ENCODE measurements at regions not wholly inside any gene's neighbourhood (a gene's known extent, or its start where the extent isn't known, plus 50 kb on each side); places are given as distances from the start of the nearest gene placed in this dataset.

DNA sequence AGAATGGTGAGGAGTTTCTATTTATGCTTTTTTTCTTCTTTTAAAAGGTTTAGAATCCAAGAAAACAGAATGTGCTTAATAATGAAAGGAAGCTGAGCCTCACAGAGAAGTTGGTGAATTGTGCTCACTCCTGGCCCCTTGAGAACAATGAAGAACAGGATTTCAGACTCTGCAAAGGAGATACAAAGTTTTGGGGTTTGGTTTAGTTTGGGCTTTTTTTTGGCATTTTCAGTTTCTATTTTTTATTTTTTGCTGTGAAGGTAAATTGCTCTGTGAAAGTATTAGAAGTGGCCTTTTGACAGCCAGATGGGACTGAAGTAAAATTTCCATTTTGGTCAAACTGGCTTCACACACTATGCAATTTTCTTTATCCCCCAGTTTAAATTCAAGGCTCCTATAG is 247.3 kb upstream of the GYPC start:
- intact Hi-C loops (cut with micrococcal nuclease; ENCODE audit: unreplicated experiment) = no loop called here
- BruUV-seq (replicated peaks) = no TSS peak
- Histone ChIP-seq H3K27me3 (replicated peaks; ENCODE audit: insufficient read depth, low read depth, low read length, poor library complexity) (peaks cover 3% of the 10 kb centered on the region), H3K27ac (ENCODE audit: low read depth, low read length, poor library complexity, severe bottlenecking) (no peak overlapping the region), H3K36me3 (ENCODE audit: insufficient read depth, low read length, poor library complexity, severe bottlenecking) (no peaks in the 10 kb centered on the region), H3K9me3 (ENCODE audit: low read depth, low read length, poor library complexity, severe bottlenecking) (no peaks in the 10 kb centered on the region), H3K4me3 (ENCODE audit: low read depth, low read length, poor library complexity, severe bottlenecking) (no peak overlapping the region), H3K4me1 (ENCODE audit: insufficient read depth, low read length, poor library complexity, severe bottlenecking) (no peaks in the 10 kb centered on the region)
- no peak for DNase-seq (ENCODE audit: low spot score)
- TF ChIP-seq, protein P1, sequence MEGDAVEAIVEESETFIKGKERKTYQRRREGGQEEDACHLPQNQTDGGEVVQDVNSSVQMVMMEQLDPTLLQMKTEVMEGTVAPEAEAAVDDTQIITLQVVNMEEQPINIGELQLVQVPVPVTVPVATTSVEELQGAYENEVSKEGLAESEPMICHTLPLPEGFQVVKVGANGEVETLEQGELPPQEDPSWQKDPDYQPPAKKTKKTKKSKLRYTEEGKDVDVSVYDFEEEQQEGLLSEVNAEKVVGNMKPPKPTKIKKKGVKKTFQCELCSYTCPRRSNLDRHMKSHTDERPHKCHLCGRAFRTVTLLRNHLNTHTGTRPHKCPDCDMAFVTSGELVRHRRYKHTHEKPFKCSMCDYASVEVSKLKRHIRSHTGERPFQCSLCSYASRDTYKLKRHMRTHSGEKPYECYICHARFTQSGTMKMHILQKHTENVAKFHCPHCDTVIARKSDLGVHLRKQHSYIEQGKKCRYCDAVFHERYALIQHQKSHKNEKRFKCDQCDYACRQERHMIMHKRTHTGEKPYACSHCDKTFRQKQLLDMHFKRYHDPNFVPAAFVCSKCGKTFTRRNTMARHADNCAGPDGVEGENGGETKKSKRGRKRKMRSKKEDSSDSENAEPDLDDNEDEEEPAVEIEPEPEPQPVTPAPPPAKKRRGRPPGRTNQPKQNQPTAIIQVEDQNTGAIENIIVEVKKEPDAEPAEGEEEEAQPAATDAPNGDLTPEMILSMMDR (conservative IDR thresholded peaks at IDR 0.05; ENCODE audit: low read depth, low read length) = no peak
- TF ChIP-seq EZH2 (IDR thresholded peaks at IDR 0.05; ENCODE audit: borderline replicate concordance, low read depth, low read length, poor library complexity, severe bottlenecking) = no peak
- POLR2A ChIA-PET (ENCODE audit: low non-redundant PET) = no interaction called here
- CTCF ChIA-PET = no interaction called here

GRCh38 chr2:126409850-126410249 is 246.1 kb upstream of the GYPC start:
- no peak for DNase-seq (ENCODE audit: low spot score)
- no peak overlapping the region for H3K4me3 ChIP-seq (ENCODE audit: low read depth, low read length, poor library complexity, severe bottlenecking)
- no TSS peak for BruUV-seq (replicated peaks)
- TF ChIP-seq, protein P1 (conservative IDR thresholded peaks at IDR 0.05; ENCODE audit: low read depth, low read length) = no peak
- no peak for TF ChIP-seq EZH2 (IDR thresholded peaks at IDR 0.05; ENCODE audit: borderline replicate concordance, low read depth, low read length, poor library complexity, severe bottlenecking)
- no peak overlapping the region for H3K27ac ChIP-seq (ENCODE audit: low read depth, low read length, poor library complexity, severe bottlenecking)
- CTCF ChIA-PET = no interaction called here
- POLR2A ChIA-PET (ENCODE audit: low non-redundant PET) = no interaction called here
- no peaks in the 10 kb centered on the region for H3K4me1 ChIP-seq (ENCODE audit: insufficient read depth, low read length, poor library complexity, severe bottlenecking)
- no peaks in the 10 kb centered on the region for H3K36me3 ChIP-seq (ENCODE audit: insufficient read depth, low read length, poor library complexity, severe bottlenecking)
- H3K9me3 ChIP-seq (ENCODE audit: low read depth, low read length, poor library complexity, severe bottlenecking) = no peaks in the 10 kb centered on the region
- intact Hi-C loops (cut with micrococcal nuclease; ENCODE audit: unreplicated experiment) = no loop called here
- H3K27me3 ChIP-seq (replicated peaks; ENCODE audit: insufficient read depth, low read depth, low read length, poor library complexity) = peaks cover 3% of the 10 kb centered on the region

GRCh38 chr2:126413079-126413478 is 242.9 kb upstream of the GYPC start:
- intact Hi-C loops (cut with micrococcal nuclease; ENCODE audit: unreplicated experiment) = no loop called here
- BruUV-seq (replicated peaks) = no TSS peak

More at GRCh38 chr2:126413079-126413478, 242.9 kb upstream of the GYPC start:
- Histone ChIP-seq H3K27ac (ENCODE audit: low read depth, low read length, poor library complexity, severe bottlenecking) (no peak overlapping the region), H3K4me1 (ENCODE audit: insufficient read depth, low read length, poor library complexity, severe bottlenecking) (no peaks in the 10 kb centered on the region), H3K4me3 (ENCODE audit: low read depth, low read length, poor library complexity, severe bottlenecking) (no peak overlapping the region), H3K9me3 (ENCODE audit: low read depth, low read length, poor library complexity, severe bottlenecking) (no peaks in the 10 kb centered on the region), H3K36me3 (ENCODE audit: insufficient read depth, low read length, poor library complexity, severe bottlenecking) (no peaks in the 10 kb centered on the region), H3K27me3 (replicated peaks; ENCODE audit: insufficient read depth, low read depth, low read length, poor library complexity) (peaks cover 3% of the 10 kb centered on the region)
- DNase-seq (ENCODE audit: low spot score) = no peak
- TF ChIP-seq EZH2 (IDR thresholded peaks at IDR 0.05; ENCODE audit: borderline replicate concordance, low read depth, low read length, poor library complexity, severe bottlenecking) = no peak
- TF ChIP-seq, protein P1 (conservative IDR thresholded peaks at IDR 0.05; ENCODE audit: low read depth, low read length) = no peak
- CTCF ChIA-PET = no interaction called here
- POLR2A ChIA-PET (ENCODE audit: low non-redundant PET) = no interaction called here
